Kidney (tissue), 13 donors: ENCODE measurements at regions not wholly inside any gene's neighbourhood (a gene's known extent, or its start where the extent isn't known, plus 50 kb on each side); places are given as distances from the start of the nearest gene placed in this dataset.
A peak's percentile ranks its signal among the peaks of the same experiment; 100 is the strongest.
"Not testable (repeated sequence)": the region's sequence is repeated elsewhere in the genome, so short reads cannot be mapped to it uniquely, and the experiment has no call there.

Experiments
- DNase-seq, 5 donors: peaks; one replicate each; pipeline ENCODE4 v3.0.0-alpha.2; 2013 to 2020
- FAIRE-seq: peaks from 2 replicates; lab custom pipeline; 2012; peaks lifted over from hg19 to GRCh38; lab: Jason Lieb, UNC
- H3K27ac ChIP-seq, 2 donors: one replicate each; pipeline ENCODE4 v1.7.0; 2013; ENCODE audit warnings: low read depth in 2 of 2, low read length in 2 of 2, inconsistent platforms in 1 of 2
- H3K27me3 ChIP-seq: one replicate; pipeline ENCODE4 v1.7.1; 2013; ENCODE audit warnings: low read length, inconsistent platforms; ENCODE audit not compliant: control insufficient read depth, insufficient read depth
- H3K36me3 ChIP-seq, 3 donors: one replicate each; pipeline versions ENCODE4 v1.7.0 to v1.7.1; 2013; ENCODE audit warnings: low read length in 3 of 3, control low read depth in 1 of 3, inconsistent platforms in 1 of 3; ENCODE audit not compliant: insufficient read depth in 3 of 3, control insufficient read depth in 2 of 3
- H3K4me1 ChIP-seq, 3 donors: one replicate each; pipeline versions ENCODE4 v1.7.0 to v1.7.1; 2013; ENCODE audit warnings: low read length in 3 of 3, inconsistent platforms in 1 of 3, low read depth in 1 of 3; ENCODE audit not compliant: control insufficient read depth in 2 of 3, insufficient read depth in 2 of 3
- H3K4me3 ChIP-seq, 3 donors: one replicate each; pipeline versions ENCODE4 v1.7.0 to v1.8.1; 2013; ENCODE audit warnings: low read length in 3 of 3, control low read depth in 1 of 3, inconsistent platforms in 1 of 3
- H3K9ac ChIP-seq, 3 donors: one replicate each; pipeline versions ENCODE4 v1.7.0 to v1.7.1; 2013; ENCODE audit warnings: low read length in 3 of 3, control low read depth in 1 of 3, inconsistent platforms in 1 of 3
- H3K9me3 ChIP-seq, 3 donors: one replicate each; pipeline versions ENCODE4 v1.7.0 to v1.7.1; 2013; ENCODE audit warnings: low read length in 3 of 3, control low read depth in 1 of 3, inconsistent platforms in 1 of 3; ENCODE audit not compliant: control insufficient read depth in 2 of 3, insufficient read depth in 1 of 3
- CTCF ChIP-seq: IDR thresholded peaks from 3 replicates; pipeline ENCODE4 v1.5.1; 2012; ENCODE audit warnings: mild to moderate bottlenecking, moderate library complexity, borderline replicate concordance; ENCODE audit not compliant: insufficient read depth; ENCODE audit errors: extremely low read depth
- intact Hi-C: fragments of 100-400 bp; cut with DNase I; formaldehyde crosslinking; loops from one replicate; pipeline ENCODE4 v1.11.1; 2022
- donor health status: control.
- donor health status: control.
- donor health status: control.
- donor health status: control.
- donor health status: control.
- donor health status: DM: yes; HTN: yes; CAD: no.
- donor health status: Normal renal cell carcinoma (clear cell type).

- no peak for FAIRE-seq
- no peaks in the 10 kb centered on the region for H3K27me3 ChIP-seq
- H3K9ac ChIP-seq: peak overlapping the region in 1 of 3 donors; percentile 8
- H3K4me1 ChIP-seq: no peaks in the 10 kb centered on the region
- no peak for TF ChIP-seq CTCF
- H3K27ac ChIP-seq: peak overlapping the region; percentile 18 to 47
- H3K4me3 ChIP-seq: no peak overlapping the region
- no peaks in the 10 kb centered on the region for H3K9me3 ChIP-seq
- no peaks in the 10 kb centered on the region for H3K36me3 ChIP-seq
- intact Hi-C loops: no loop called here
- DNase-seq: peak in 2 of 5 donors; percentile 27 to 37
These were observed 287.6 kb upstream of the SGCG start for GRCh38 chr13:22893204-22893603.

GRCh38 chr13:22893777-22894176 is 287.0 kb upstream of the SGCG start:
- H3K9ac ChIP-seq: peak overlapping the region in 1 of 3 donors; percentile 8
- no peak overlapping the region for H3K4me3 ChIP-seq
- H3K27ac ChIP-seq: no peak overlapping the region
- no peaks in the 10 kb centered on the region for H3K9me3 ChIP-seq
- no peaks in the 10 kb centered on the region for H3K4me1 ChIP-seq
- no peaks in the 10 kb centered on the region for H3K27me3 ChIP-seq
- FAIRE-seq (no peak), DNase-seq (peak in 1 of 5 donors; percentile 9)
- no peak for TF ChIP-seq CTCF
- intact Hi-C loops: no loop called here
- H3K36me3 ChIP-seq: no peaks in the 10 kb centered on the region

- Histone ChIP-seq H3K4me3 (no peak overlapping the region), H3K27me3 (no peaks in the 10 kb centered on the region), H3K9me3 (no peaks in the 10 kb centered on the region), H3K27ac (no peak overlapping the region), H3K9ac (no peak overlapping the region), H3K36me3 (no peaks in the 10 kb centered on the region), H3K4me1 (no peaks in the 10 kb centered on the region)
- intact Hi-C loops: no loop called here
- FAIRE-seq (no peak), DNase-seq (peak in 1 of 5 donors; percentile 69)
- TF ChIP-seq CTCF: no peak
These were observed 283.0 kb upstream of the SGCG start for GRCh38 chr13:22897571-22898314.

GRCh38 chr13:22900416-22900951 is 280.3 kb upstream of the SGCG start:
- H3K9me3 ChIP-seq, intact Hi-C loops, H3K9ac ChIP-seq, H3K36me3 ChIP-seq, H3K27me3 ChIP-seq, H3K4me3 ChIP-seq, FAIRE-seq, H3K4me1 ChIP-seq, H3K27ac ChIP-seq: not testable (repeated sequence)
- DNase-seq: peak in 1 of 5 donors; percentile 58
